GM23248 (cell line): ENCODE measurements at regions not wholly inside any gene's neighbourhood (a gene's known extent, or its start where the extent isn't known, plus 50 kb on each side); places are given as distances from the start of the nearest gene placed in this dataset.

Experiments used
- EZH2 ChIP-seq: fragments of 200-600 bp; sonication (generic); IDR thresholded peaks from 2 replicates; pipeline ENCODE4 v1.6.1; 2018; ENCODE audit warnings: antibody characterized with exemption, mild to moderate bottlenecking; ENCODE audit not compliant: insufficient read depth, poor library complexity, severe bottlenecking
- EZH2phosphoT487 ChIP-seq: fragments of 200-600 bp; sonication (generic); IDR thresholded peaks from 2 replicates; pipeline ENCODE4 v1.6.1; 2018; ENCODE audit warnings: antibody characterized with exemption, moderate library complexity, mild to moderate bottlenecking, low read depth; ENCODE audit not compliant: insufficient read depth

DNA sequence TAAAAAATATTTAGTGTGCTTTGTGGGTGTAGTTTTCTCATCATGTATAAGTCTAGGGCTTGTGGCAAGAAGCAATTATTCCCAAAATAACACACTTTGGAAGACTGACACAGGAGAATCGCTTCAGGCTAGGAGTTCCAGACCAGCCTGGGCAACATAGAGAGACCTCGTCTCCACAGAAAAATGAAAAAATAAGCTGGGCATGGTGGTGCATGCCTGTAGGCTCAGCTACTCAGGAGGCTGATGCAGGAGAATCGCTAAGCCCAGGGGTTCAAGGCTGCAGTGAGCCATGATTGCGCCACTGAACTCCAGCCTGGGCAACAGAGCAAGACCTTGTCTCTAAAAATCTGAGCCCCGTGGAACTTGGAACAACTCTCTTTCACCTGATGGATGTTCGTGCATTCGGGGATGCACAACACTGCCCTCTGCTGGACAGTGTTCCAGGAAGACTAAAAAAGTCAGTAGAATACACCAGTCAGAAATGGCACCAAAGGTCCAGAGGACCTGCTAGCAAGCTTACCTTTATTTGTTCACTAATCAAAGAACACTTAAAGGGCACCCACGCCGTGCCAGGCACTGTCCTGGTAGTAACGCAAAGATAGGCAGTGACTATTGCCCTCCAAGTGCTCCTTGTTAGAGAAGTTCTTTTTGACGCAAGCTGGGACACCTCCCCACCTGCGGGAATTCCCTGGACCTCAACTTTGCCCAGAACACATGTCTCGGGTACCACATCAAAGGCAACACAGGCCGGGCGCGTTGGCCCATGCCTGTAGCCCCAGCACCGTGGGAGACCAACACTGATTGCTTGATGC is 81.9 kb upstream of the CALN1 start:
- TF ChIP-seq EZH2 (no peak), EZH2phosphoT487 (no peak)
